ENCODE measurements at regions not wholly inside any gene's neighbourhood (a gene's known extent, or its start where the extent isn't known, plus 50 kb on each side); places are given as distances from the start of the nearest gene placed in this dataset.
"Not testable (repeated sequence)": the region's sequence is repeated elsewhere in the genome, so short reads cannot be mapped to it uniquely, and the experiment has no call there.

GRCh38 chr2:128613876-128614275 lies 295.2 kb upstream of the HS6ST1 start:
- Histone ChIP-seq H3K9me3 (ENCODE audit: control insufficient read depth, insufficient read depth, low read length) (no peaks in the 10 kb centered on the region), H3K9me2 (replicated peaks; ENCODE audit: control insufficient read depth, low read length) (no peaks in the 10 kb centered on the region), H3K4me3 (ENCODE audit: low read length) (no peak overlapping the region), H3K4me2 (ENCODE audit: low read length) (no peak overlapping the region), H3K4me1 (ENCODE audit: control insufficient read depth, low read length) (no peaks in the 10 kb centered on the region), H4K20me1 (ENCODE audit: control insufficient read depth, insufficient read depth, low read depth, low read length) (no peaks in the 10 kb centered on the region), H3K27me3 (ENCODE audit: control insufficient read depth, low read length) (no peaks in the 10 kb centered on the region), H3K79me2 (ENCODE audit: control insufficient read depth, low read length) (no peaks in the 10 kb centered on the region), H3K27ac (ENCODE audit: low read depth, low read length) (no peak overlapping the region), H3K36me3 (ENCODE audit: control insufficient read depth, low read length) (no peaks in the 10 kb centered on the region), H3F3A (ENCODE audit: control insufficient read depth, insufficient read depth) (no peaks in the 10 kb centered on the region)
- TF ChIP-seq EZH2phosphoT487 (IDR thresholded peaks at IDR 0.05; ENCODE audit: borderline replicate concordance, low read length) (no peak), CTCF (IDR thresholded peaks at IDR 0.05; ENCODE audit: low read depth, low read length, poor library complexity, severe bottlenecking) (no peak)

GRCh38 chr2:128614907-128615306 lies 296.2 kb upstream of the HS6ST1 start:
- not testable (repeated sequence) for H3K9me2 ChIP-seq (replicated peaks; ENCODE audit: control insufficient read depth, low read length); H3K79me2 ChIP-seq (ENCODE audit: control insufficient read depth, low read length); H3K27ac ChIP-seq (ENCODE audit: low read depth, low read length); H3K36me3 ChIP-seq (ENCODE audit: control insufficient read depth, low read length); H3F3A ChIP-seq (ENCODE audit: control insufficient read depth, insufficient read depth); H3K4me1 ChIP-seq (ENCODE audit: control insufficient read depth, low read length); H3K4me2 ChIP-seq (ENCODE audit: low read length); H3K27me3 ChIP-seq (ENCODE audit: control insufficient read depth, low read length); H3K9me3 ChIP-seq (ENCODE audit: control insufficient read depth, insufficient read depth, low read length); H4K20me1 ChIP-seq (ENCODE audit: control insufficient read depth, insufficient read depth, low read depth, low read length); H3K4me3 ChIP-seq (ENCODE audit: low read length)

- Histone ChIP-seq H3F3A (ENCODE audit: control insufficient read depth, insufficient read depth) (no peaks in the 10 kb centered on the region), H3K9me3 (ENCODE audit: control insufficient read depth, insufficient read depth, low read length) (no peaks in the 10 kb centered on the region), H4K20me1 (ENCODE audit: control insufficient read depth, insufficient read depth, low read depth, low read length) (no peaks in the 10 kb centered on the region), H3K4me3 (ENCODE audit: low read length) (no peak overlapping the region), H3K27me3 (ENCODE audit: control insufficient read depth, low read length) (no peaks in the 10 kb centered on the region), H3K9me2 (replicated peaks; ENCODE audit: control insufficient read depth, low read length) (no peaks in the 10 kb centered on the region), H3K36me3 (ENCODE audit: control insufficient read depth, low read length) (no peaks in the 10 kb centered on the region), H3K4me1 (ENCODE audit: control insufficient read depth, low read length) (no peaks in the 10 kb centered on the region), H3K27ac (ENCODE audit: low read depth, low read length) (no peak overlapping the region), H3K4me2 (ENCODE audit: low read length) (no peak overlapping the region), H3K79me2 (ENCODE audit: control insufficient read depth, low read length) (no peaks in the 10 kb centered on the region)
- no peak for TF ChIP-seq CTCF (IDR thresholded peaks at IDR 0.05; ENCODE audit: low read depth, low read length, poor library complexity, severe bottlenecking)
- TF ChIP-seq EZH2phosphoT487 (IDR thresholded peaks at IDR 0.05; ENCODE audit: borderline replicate concordance, low read length) = no peak
Measured at GRCh38 chr2:128615571-128615970, 296.9 kb upstream of the HS6ST1 start.

- no peaks in the 10 kb centered on the region for H3K36me3 ChIP-seq (ENCODE audit: control insufficient read depth, low read length)
- H3K4me2 ChIP-seq (ENCODE audit: low read length) = no peak overlapping the region
- TF ChIP-seq EZH2phosphoT487 (IDR thresholded peaks at IDR 0.05; ENCODE audit: borderline replicate concordance, low read length) (no peak), CTCF (IDR thresholded peaks at IDR 0.05; ENCODE audit: low read depth, low read length, poor library complexity, severe bottlenecking) (no peak)
- no peaks in the 10 kb centered on the region for H3K27me3 ChIP-seq (ENCODE audit: control insufficient read depth, low read length)
- H3K9me2 ChIP-seq (replicated peaks; ENCODE audit: control insufficient read depth, low read length) = no peaks in the 10 kb centered on the region
- no peak overlapping the region for H3K4me3 ChIP-seq (ENCODE audit: low read length)
- H4K20me1 ChIP-seq (ENCODE audit: control insufficient read depth, insufficient read depth, low read depth, low read length) = no peaks in the 10 kb centered on the region
- H3F3A ChIP-seq (ENCODE audit: control insufficient read depth, insufficient read depth) = no peaks in the 10 kb centered on the region
- no peak overlapping the region for H3K27ac ChIP-seq (ENCODE audit: low read depth, low read length)
- no peaks in the 10 kb centered on the region for H3K4me1 ChIP-seq (ENCODE audit: control insufficient read depth, low read length)
- no peaks in the 10 kb centered on the region for H3K9me3 ChIP-seq (ENCODE audit: control insufficient read depth, insufficient read depth, low read length)
- no peaks in the 10 kb centered on the region for H3K79me2 ChIP-seq (ENCODE audit: control insufficient read depth, low read length)
Measured at GRCh38 chr2:128617029-128617590, 298.4 kb upstream of the HS6ST1 start.

All from DOHH2 (cell line).